ENCODE measurements at regions not wholly inside any gene's neighbourhood (a gene's known extent, or its start where the extent isn't known, plus 50 kb on each side); places are given as distances from the start of the nearest gene placed in this dataset.
"Not testable (repeated sequence)": the region's sequence is repeated elsewhere in the genome, so short reads cannot be mapped to it uniquely, and the experiment has no call there.

GRCh38 chr9:32045513-32045912 lies 338.9 kb upstream of the ACO1 start:
- DNase-seq, result no peak

DNA sequence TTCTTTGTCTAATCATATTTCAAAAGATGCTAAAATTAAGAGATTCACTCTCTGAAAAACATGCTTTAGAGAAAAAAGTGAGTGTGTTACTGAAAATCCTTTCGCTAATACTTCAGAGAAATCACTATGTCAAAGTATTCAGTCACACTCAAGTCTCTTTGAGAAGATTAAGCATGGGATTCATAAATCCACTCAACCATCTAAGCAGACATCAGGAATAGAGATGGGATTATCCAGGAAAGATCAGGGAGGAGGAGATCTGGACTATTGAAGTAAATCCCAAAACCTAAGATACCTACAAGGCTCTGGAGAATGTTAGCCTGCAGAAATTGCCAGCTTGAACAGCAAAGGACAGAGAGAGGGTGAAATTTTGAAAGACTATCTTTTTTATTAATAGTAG lies 317.2 kb upstream of the ACO1 start:
- DNase-seq, result no peak

GRCh38 chr9:32069169-32069813 lies 315.2 kb upstream of the ACO1 start:
- DNase-seq, result peak; percentile 2

- no peak for DNase-seq
Observed at GRCh38 chr9:32069969-32070368, 314.5 kb upstream of the ACO1 start.

DNA sequence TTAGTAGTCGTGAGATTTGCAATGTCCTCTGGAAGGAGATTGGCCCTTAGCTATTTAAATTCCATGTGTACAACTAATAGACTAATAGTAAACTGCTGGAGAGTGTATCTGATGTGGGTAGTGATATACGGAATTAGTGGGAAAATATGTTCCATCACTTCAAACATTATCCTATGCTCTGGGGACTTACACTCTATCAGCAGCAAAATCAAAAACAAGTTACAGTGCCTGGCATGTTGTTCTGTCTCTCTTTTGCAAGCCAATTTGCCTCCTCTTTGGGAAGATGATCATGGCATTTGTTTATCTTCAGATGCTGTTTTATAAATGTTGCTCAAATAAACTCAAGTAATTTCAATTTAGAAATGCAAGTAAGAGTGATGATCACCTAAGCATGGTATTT lies 311.9 kb upstream of the ACO1 start:
- no peak for DNase-seq

GRCh38 chr9:32092031-32092430 lies 292.4 kb upstream of the ACO1 start:
- no peak for DNase-seq

- no peak for DNase-seq
Observed at GRCh38 chr9:32117291-32117690, 267.2 kb upstream of the ACO1 start.

GRCh38 chr9:32128546-32128945 lies 255.9 kb upstream of the ACO1 start:
- DNase-seq, result no peak

DNA sequence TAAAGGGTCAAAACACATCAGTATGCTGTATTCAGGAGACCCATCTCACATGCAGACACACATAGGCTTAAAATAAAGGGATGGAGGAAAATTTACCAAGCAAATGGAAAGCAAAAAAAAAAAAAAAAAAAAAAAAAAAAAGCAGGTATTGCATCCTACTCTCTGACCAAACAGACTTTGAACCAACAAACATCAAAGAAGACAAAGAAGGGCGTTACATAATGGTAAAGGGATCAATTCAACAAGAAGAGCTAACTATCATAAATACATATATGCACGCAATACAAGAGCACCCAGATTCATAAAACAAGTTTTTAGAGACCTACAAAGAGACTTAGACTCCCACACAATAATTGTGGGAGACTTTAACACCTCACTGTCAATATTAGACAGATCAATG lies 253.7 kb upstream of the ACO1 start:
- not testable (repeated sequence) for DNase-seq

DNA sequence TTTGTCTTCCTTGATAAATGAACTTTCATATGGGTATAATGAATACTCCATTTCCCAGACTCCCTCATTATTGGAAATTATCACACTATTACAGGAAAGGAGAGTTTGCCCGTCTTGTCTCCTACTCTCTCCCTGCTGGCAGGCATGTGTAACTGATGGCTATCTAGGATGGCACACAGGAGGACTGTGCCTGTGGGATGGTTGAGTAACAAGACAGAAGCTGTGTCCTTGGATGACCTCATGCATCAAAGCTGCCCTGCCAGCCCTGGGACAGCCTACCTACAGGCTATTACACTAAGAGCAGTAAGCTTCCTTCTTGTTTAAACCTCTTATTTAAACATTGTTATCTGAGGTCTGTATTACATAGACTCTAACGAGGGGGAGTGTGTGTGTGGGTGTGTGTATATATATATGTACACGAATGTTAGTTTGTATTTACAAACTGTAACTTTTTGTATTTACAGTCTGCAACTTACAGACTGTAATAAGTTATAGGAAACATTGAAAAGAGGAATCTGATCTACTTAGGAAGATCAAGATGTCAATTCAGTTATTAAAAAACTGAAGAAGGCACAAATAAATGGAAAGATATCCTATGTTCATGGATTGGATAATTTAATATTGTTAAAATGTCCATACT lies 247.6 kb upstream of the ACO1 start:
- no peak for DNase-seq

- no peak for DNase-seq
Observed at GRCh38 chr9:32142074-32142473, 242.4 kb upstream of the ACO1 start.

GRCh38 chr9:32148553-32148952 lies 235.9 kb upstream of the ACO1 start:
- DNase-seq, result not testable (repeated sequence)

DNA sequence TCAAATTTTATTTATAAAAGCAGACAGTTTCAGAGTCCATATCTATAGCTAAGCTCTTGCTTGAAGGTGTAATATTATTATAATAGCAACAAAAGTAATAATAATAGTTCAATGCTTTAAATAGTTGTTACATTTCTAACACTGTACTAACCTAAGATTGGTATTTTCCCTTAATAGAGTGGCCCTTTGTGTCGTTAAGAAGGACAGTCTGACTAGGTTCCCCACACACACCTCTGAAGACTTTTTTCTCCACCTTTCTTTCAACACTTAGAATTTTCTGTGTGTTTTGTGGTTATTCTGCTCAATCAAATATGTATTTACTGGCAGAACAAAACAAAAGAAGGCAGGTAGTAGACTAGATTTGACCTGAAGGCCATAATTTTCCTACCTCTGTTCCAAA lies 223.2 kb upstream of the ACO1 start:
- DNase-seq, result no peak

DNA sequence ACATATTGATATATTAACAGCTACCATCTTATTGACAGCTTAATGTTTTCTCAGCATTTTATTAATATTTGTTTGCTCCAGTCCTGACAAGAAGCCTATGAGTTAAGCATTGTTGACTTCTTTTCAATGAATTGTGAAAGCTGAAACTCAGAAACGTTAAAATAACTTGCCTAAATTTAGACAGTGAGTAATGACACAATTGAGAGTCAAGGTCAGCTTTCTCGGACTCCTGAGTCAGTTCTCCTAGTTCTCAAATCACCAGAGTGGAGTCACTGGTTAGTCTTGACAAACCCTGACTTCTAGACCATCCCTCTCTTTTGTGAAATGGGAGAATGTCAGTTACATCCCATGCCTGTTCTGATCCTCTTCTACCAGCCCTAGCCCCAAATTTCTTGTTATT lies 222.7 kb upstream of the ACO1 start:
- no peak for DNase-seq

- not testable (repeated sequence) for DNase-seq
Observed at GRCh38 chr9:32166316-32166715, 218.1 kb upstream of the ACO1 start.

DNA sequence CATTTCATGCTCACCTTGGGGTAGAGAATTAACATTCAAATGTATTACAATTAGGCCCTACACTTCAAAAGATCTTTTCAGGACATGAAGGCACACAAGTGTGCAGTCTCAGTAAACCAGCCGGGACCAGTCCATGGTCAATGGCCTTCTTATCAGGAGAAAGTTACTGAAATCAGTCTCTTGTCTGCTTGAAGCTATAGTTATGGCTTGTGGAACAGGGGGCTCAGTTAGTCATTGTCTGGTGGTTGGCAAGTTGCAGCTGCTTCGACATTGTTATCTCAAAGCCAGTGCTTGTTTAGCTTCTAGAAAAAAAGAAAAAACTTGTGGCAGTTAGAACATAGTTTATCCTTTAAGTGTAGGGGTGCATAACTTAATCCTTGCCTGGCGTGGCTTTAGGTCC lies 213.1 kb upstream of the ACO1 start:
- DNase-seq, result no peak

- no peak for DNase-seq
Observed at GRCh38 chr9:32172256-32172655, 212.2 kb upstream of the ACO1 start.

DNA sequence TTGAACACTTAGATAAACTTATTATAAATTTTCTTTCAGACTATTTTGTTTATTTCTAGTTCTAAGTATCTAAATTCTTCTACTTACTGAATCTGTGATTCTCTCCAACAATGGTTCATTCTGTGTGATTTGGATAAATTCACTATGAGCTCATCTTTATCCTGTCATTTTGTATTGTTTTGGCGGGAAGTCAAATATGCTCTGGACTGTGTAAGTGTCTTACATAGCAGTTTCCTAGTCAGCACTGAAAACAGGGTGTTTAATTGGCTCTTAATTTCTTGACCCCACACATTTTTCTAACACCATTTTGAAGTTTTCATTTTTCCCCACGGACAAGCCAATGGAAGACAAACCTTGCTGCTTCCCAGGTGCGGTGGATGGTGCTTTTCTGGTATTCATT lies 207.0 kb upstream of the ACO1 start:
- DNase-seq, result no peak

GRCh38 chr9:32180597-32180996 lies 203.8 kb upstream of the ACO1 start:
- no peak for DNase-seq

DNA sequence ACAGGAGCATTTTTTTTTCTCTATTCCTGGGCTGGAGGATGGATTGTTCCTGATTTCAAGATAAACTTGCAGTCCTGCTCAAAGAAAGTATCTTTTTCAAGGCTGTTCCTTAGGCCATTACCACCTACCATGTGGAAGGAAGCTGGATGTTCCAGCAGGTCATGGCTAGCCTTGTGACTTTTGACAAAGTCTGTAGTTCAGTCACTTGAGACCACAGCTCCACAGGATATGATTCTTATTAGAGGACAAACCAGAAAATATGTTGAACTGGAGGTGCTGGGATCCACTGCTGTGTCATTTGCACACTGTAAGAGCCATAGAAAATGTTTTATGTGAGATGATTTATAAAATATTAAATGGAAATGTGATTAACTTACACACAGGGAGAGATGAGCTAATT lies 184.2 kb upstream of the ACO1 start:
- DNase-seq, result no peak

GRCh38 chr9:32200896-32201295 lies 183.5 kb upstream of the ACO1 start:
- DNase-seq, result no peak

DNA sequence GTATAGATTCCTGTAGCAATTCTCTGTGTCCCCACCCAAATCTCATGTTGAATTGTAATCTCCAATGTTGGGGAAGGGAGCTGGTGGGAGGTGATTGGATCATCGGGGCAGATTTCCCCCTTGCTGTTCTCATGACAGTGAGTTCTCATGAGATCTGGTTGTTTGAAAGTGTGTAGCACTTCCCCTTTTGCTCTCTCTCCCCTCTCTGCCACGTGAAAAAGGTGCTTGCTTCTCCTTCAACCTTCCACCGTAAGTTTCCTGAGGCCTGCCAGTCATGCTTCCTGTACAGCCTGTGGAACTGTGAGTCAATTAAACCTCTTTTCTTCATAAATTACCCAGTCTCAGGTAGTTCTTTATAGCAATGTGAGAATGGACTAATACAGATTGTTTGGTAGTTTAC lies 175.3 kb upstream of the ACO1 start:
- not testable (repeated sequence) for DNase-seq

DNA sequence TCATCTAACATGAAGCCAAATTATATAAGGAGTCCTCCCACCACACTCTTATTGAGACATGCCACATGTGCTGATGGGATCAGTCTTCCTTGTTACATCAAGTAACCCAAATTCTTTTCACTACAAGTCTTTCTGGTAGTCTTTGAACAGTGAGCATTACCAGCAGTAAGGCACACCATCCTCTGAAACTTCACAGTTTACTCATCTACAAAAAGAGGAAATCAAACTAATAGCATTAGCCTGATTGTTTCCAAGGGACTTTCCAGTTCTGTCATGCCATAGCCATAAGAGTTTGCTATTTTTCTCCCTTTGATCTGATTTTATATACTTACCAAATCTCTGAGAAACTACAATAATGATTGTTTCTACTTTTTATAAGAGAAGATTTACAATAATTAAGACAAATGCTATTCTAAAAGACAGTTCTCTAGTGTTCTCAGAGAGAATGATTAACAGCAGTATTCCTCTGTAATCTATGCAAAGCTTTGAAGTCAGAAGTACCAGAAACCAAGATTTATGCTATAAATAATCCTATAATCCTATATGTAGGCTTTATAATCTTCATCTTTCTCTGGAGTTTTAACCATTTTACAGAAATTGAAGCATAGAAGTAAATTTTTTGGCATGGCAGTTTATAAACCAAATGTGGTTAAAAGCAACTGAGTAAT lies 166.2 kb upstream of the ACO1 start:
- DNase-seq, result no peak

GRCh38 chr9:32220750-32221149 lies 163.7 kb upstream of the ACO1 start:
- DNase-seq, result no peak

- no peak for DNase-seq
Observed at GRCh38 chr9:32234451-32234850, 150.0 kb upstream of the ACO1 start.

Data from CD4-positive, alpha-beta T cell treated with Interleukin-17A for 1 hour (primary cell).